GM19395 (cell line): ENCODE measurements at regions not wholly inside any gene's neighbourhood (a gene's known extent, or its start where the extent isn't known, plus 50 kb on each side); places are given as distances from the start of the nearest gene placed in this dataset.
"Not testable (repeated sequence)": the region's sequence is repeated elsewhere in the genome, so short reads cannot be mapped to it uniquely, and the experiment has no call there.

Experiments used
- ATAC-seq: cut with Tn5 transposase; IDR thresholded peaks from one replicate; pipeline ENCODE4 v1.9.1; 2021; ENCODE audit warnings: mild to moderate bottlenecking, moderate library complexity; ENCODE audit not compliant: unreplicated experiment

DNA sequence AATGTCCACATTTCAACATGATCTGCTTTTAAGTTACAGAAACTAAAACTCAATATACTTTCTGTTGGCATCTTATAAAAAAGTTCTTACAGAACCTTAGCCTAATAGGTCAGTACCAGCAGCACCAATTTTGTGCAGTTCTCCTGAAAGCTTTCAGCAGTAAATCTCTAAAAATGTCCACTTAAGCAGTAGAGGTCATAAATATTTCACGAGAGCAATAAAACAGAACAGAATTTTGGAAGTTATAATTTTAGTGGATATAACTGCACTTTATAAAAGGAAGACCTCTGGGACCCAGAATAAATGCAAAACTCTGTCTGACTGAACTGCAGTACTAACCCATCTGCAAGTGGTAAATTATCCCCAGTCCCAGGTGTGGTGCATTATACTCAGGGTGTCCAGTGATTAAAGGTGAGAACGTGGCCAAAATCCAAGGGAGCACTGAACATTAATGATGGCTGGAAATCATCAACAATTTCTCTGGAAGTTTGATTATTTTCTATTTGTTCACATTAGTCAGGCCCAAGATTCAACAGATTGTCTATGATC, 172.6 kb upstream of the RSPO3 start:
- no peak for ATAC-seq

DNA sequence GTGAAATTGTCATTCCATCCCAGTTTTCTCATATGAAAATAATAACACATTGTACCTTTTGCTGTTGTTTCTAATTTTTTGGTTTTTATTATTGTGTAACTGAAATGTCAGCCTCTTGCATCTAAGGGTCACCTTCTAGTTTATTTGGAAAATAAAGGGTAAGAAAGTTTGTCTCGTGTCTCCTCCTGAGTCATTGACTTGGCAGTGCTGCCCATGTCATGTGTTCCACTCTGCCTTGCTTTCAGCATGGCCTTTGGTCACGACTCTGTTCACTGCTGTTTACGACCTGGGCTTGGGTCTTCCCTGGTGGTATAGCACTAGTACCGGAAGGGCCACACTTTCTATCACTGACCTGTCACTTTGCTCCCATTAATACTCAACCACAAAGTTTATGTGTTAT, 171.4 kb upstream of the RSPO3 start:
- ATAC-seq, result no peak

DNA sequence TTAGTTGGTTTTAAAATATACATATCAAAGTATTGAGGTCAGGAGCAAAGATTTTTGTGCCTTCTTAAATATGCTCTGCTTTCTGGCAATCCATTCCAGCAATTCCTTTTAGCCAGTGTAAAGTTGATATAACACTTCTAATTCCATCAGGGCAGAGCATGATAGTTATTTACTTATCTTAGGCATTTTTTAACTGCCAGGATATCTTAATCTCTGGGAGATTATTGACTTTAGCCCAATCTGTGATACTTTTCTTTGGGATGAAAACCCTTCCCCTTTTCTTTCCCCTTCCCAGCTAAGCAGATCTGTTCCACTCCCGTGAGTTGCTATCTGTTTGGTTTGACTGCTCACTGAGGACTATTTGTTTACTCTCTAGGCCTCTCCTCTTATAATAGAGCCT, 168.7 kb upstream of the RSPO3 start:
- no peak for ATAC-seq

DNA sequence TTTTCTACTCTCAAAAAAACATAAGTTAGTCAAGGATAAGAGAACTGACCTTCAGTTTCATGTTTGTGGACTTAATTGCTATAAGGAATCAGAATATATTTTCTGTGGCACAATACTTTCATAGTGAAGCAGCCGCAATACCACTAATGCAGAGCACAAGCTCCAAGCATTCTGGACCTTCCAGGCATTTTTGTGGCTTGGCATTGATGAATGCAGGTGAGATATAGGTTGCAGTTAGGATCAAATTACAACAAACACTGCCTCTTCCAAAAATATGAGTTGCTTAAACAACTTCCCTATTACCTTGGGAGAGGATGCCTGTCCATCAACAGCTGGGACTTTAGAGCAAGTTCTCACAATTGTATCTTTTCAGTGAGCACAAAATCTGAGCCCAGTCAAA, 162.8 kb upstream of the RSPO3 start:
- ATAC-seq, result no peak

DNA sequence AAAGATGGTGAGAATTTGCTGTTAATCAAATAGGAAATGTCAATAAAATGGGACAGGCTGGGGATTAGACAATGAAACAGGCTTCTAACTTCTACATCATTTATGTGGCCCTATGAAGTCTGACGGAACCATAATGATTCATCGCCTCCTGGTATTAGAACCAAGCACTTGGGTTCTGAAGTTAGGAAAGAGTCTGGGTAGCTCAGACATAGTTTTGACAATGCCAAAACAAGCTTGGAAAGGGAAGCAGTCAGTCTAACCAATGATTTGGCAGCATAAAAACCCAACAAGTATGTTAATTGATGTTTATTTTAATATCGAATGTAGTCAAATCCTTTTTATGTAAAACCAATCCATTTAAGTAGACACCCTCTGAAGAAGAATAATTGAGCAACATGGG, 160.8 kb upstream of the RSPO3 start:
- no peak for ATAC-seq

DNA sequence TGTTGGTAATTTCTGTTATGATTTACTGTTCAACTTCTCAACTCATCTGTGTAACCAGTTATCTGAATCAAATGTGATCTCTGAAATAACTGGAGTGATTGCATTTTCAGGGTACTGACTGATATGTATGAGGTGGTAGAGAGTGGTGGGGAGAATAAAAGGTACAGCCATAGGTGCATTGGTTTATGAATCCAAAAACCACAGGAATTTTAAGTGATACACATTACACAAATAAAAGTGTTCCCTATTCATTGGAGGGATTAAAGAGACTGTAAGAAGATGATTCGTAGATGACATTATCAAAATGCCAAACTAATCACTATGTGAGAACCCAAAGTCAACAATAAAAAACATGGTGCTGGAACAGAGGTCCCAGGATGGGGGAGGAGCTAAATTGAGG, 158.7 kb upstream of the RSPO3 start:
- no peak for ATAC-seq

DNA sequence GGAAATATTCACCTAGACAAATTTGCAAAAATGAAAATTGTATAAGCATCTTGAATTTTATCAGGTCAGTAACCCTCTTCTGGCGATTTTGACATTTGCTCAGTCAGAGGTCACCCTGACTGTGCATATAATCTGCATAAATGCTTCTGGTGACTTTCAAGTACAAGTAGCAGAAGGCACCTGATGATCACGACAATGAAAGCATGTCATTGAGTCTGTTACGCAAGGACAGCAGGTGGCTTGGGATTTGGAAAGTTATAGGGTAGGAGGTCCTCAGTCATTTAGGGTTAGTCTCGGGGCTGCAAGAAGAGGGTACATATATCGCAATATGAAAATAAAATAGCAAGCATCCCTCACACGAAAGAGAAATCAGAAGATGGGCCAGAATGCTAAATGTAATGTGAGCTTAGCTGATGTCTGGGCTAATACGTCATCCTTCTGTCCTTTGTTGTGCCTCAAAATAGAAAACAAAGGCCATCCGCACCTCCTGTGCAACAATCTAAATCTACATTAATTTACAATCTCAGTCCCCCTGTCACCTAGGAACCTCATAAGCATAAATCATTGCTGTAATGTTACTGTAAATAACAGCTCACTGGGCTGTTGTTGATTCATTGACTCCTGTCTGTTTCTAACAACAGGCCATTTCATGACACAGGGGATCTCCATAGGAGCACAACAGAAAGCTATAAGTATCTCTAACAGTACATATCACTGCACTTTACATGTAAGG, 155.2 kb upstream of the RSPO3 start:
- ATAC-seq, result no peak

DNA sequence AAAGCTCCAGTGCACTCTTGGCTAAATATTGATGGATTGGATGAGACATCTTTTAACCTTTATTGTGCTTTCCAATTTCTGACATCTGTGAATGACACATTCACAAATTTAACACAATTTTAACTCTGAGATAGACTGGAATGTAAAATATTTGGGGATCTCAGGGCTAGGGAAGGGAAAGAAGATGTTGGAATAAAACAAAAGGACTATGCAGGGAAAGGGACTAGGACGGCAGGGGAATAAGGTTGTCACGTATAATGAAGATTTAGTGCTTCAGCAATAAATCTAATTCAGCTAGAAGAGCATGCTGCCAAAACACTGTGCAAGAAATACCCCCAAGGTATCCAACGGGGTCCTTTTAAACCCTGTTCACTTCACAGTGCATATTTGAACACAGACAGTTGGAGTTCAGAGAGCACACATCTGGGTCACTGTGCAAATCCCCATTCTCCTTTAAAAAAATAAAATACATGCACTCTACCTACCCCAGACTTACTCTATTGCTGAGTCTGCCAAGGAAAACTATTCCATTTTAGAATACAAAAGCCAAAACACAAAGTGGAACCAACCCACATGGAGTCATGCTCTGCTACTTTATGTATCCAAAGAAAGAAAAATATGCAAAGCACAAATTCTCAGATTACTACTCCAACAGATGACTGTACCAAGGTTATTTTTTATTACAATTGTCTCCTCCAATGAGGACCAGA, 151.0 kb upstream of the RSPO3 start:
- ATAC-seq, result no peak

DNA sequence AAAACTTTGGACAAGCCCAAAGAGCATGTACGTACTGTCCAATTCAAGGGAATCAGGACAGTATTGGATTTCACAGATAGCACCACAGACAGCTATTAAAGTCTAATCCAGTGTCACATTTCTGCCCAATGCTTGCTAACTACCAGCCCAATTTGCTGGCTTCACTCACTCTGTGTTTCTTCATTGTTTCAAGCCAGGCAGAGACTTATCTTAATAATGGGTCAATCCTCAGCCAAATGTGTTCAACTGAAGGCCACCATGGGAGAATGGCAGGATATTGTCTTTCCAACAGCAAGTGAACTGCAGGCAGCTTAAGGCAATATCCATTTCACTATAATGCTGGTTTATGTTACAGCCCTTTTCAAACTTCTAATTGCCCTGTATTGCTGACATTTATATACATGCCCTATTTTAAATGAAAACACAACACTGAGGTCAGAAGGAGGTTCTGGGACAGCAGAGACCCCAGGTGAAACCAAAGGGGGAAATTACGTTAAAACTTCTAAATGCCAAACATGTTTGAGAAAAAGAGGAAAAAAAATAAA, 142.1 kb upstream of the RSPO3 start:
- ATAC-seq, result no peak

DNA sequence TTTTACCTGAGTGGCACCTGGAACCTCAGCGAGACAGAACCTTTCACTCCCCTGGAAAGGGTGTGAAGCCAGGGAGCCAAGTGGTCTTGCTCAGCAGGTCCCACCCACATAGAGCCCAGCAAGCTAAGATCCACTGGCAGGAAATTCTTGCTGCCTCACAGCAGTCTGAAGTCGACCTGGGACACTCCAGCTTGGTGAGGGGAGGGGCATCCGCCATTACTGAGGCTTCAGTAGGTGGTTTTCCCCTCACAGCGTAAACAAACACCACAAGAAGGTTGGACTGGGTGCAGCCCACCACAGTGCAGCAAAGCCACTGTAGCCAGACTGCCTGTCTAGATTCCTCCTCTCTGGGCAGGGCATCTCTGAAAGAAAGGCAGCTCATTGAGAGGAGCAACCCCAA, 134.7 kb upstream of the RSPO3 start:
- no peak for ATAC-seq

DNA sequence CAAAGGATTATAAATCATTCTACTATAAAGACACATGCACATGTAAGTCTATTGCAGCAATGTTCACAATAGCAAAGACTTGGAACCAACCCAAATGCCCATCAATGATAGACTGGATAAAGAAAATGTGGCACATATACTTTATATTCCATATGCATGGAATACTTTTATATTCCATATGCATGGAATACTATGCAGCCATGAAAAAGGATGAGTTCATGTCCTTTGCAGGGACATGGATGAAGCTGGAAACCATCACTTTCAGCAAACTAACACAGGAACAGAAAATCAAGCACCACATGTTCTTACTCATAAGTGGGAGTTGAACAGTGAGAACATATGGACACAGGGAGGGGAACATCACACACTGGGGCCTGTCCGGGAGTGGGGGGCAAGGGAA, 130.3 kb upstream of the RSPO3 start:
- ATAC-seq, result not testable (repeated sequence)

DNA sequence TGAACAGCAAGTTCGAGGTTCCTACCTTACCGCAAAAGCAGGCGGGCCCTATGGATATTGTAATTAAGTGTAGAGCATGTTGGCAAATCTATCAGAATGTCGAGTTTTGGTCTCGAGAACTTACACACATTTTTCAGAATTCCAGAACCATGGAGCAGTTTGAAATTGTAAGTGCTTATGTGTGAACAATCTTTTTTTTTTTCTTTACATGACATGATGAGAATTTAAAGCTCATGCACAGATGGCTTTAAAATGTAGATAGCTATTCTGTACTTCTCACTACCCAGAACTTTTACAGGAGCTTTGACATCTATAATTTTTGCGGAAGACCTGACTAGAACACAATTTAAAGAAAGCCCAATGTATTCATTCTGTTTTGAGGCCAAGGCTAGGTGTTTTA, 117.8 kb upstream of the RSPO3 start:
- no peak for ATAC-seq

DNA sequence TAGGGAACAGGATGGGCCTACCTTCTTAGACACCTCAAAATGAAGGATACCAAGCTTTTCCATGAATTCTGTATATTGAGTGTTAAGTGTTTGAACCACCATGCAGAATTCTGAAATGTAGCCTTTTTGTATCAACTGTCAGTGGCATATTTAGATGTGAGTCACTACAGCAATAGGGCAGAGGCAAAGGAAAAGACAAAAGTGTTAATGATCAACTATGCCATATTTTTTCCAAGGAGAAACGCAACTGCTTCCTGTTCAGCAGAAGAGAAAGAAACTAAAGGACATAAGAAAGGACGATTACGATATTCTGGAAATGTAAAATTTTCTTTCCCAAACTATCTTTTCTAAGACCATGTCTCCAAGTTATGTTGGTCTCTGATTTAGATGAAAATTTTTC, 104.6 kb upstream of the RSPO3 start:
- ATAC-seq, result no peak

DNA sequence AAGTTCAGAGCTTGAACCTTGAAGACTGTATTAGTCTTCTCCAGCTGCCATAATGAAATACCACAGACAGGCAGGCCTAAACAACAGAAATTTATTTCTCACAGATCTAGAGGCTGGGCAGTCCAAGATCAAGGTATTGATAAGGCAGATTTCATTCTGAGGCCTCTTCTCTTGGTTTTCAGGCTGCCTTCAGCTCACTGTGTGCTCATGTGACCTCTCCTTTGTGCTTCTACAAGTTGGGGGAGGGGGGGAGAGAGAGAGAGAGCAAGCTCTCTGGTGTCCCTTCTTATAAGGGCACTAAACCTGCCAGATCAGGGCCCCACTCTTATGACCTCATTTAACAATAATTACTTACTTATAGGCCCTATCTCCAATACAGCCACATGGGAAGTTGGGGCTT, 102.6 kb upstream of the RSPO3 start:
- ATAC-seq, result no peak

DNA sequence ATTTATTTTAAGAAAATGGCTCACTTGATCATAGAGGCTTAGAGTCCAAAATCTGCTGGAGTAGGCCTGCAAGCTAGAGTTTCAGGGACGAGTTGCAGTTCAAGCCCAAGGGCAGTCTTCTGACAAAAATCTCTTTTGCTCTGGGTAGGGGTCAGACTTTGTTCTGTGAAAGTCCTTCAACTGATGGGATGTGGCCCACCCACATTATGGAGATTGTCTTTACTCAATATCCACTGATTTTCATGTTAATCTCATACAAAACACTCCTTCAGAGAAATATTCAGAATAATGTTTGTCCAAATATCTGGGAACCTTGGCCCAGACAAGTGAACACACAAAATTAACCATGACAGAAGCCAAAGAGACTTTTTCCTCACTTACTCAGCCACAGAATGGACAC, 98.6 kb upstream of the RSPO3 start:
- no peak for ATAC-seq

DNA sequence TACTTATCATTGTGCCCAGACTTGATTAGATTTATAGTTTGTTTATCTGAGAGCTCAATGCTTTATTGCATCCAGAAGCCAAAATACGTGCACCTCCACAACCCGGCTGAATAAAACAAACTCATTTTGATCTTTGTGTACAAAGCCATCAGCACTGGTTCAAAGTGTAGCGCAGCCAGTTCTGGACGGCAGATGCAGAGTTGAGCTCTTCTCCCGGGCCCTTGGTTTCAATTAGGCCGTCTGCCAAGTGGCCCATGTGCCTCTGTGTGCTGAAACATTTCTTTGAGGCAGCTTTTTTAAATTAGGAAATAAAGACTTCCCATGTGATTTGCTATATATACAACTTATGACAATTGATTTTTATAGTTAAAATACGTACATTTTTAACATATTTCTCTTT, 96.2 kb upstream of the RSPO3 start:
- no peak for ATAC-seq

DNA sequence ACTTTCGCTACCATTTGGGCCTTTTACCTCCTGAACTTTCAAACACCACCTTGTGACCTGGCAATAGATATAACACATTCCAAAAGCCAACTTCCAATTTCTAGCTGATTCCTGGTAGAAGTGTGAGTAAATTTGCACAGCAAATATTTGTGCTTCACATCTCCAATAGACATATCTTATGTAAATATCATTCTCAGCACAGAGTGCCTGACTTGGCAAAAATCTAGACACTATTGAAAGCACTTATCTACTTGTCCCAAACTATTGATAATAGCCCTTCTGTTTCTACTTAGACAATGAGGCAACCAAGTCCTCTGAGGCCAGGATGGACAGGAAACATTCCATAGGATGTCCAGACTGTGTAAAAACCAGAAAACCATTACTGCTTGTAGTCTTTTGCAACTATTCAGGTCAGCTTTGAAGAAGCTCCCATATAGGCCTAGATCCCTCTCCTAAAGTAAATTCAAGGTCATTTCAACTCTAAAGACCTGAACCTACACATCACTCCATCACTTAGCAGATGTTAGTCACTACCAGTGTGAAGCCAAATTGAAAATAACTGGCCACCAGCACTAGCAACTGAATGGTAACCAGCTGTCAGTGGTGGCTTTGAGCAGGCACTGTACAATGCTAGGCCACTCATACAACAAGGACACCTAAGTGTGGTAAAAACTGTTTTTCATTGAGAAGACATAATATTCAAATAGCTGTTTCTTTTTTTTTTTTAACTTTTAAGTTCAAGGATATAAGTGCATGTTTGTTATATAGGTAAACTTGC, 95.3 kb upstream of the RSPO3 start:
- no peak for ATAC-seq

DNA sequence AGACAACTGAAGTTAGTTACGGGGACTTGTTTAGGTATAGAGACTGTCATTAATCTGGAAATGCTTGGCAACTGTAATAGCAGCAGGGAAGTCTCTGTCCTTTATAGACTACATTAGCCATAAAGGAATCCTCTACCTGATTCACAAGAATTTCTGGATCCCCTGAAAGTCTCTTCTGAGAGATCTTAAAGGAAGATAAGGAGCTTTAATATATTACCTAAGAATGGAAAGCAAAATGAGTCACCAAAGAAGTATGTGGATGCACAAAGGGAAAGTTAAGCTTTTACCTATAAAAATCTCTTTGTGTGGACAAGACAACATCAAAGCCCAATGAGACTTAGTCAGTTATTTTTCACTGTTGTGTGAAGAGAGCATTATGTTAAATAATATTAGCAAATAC, 92.2 kb upstream of the RSPO3 start:
- no peak for ATAC-seq

DNA sequence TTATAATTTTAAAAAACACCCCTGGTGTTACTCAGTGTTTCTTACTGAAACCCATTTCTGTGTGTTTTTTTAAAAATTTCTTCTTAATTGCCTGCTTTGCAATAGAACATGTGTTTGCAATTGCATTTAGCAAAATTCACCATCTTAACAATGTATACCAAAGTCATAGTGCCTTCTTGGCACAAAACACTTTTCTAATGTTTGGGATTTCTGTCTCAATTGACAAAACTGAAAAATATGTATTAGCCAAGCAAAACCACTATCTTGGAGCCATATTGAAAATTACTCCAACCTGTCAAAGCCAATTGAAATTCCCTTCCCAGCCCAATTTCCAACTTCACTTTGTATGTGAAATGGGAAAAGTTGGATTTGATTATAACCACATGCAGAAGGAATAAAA, 88.4 kb upstream of the RSPO3 start:
- no peak for ATAC-seq

DNA sequence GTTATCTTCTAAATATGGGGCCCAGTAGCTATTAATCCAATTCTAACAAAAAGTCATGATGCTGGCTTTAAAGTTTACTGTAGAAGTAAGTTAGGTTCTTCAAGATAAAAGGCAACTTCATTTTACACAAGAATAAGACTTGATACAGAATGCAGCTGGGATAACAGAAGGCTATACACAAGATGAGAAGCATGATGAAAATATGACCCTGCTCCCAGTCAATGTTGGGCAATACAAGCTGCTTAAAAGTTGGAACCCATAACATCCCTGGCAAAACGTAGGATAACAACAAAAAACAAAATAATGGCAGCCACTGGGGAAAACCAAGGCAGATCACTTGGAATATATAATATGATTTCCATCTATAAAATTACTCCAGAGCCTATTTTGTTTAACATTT, 87.6 kb upstream of the RSPO3 start:
- ATAC-seq, result no peak

DNA sequence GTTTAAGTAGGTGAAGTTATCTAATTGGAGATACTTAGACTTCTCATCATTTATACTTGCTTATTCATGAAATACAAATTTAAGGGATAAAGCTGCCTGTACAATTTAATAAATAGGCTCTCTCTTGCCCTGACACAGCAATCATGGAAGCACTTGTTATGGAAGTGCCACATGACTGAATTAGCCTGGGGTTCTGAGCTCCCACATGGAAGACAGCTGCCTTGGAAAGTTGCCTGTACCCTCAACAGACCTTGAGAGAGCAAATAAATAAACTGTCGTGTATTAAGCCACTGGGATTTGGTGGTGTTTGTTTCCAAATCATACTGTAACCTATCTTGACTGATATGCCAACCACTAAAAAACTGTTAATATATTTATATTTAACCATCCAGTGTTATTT, 87.0 kb upstream of the RSPO3 start:
- no peak for ATAC-seq

DNA sequence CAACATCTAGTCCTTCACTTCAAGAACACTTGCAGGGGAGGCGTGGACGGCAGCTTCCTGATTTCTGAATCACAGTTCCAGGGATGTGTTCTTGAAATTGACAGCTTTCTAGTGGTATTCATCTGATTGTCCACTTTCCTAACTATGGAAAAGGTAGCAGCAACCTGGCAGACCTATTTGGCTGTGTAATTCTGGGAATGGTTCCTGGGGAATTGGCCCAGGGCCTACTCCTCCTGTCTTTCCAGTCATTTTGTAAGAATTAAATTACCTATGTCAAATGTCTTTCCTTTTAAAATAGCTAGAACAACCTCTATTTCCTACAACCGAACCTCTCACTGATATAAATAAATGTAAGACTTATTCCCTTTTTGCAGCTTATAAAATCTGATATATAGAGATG, 85.5 kb upstream of the RSPO3 start:
- ATAC-seq, result no peak
